ENCODE measurements at regions not wholly inside any gene's neighbourhood (a gene's known extent, or its start where the extent isn't known, plus 50 kb on each side); places are given as distances from the start of the nearest gene placed in this dataset.

- Histone ChIP-seq H3K27me3 (ENCODE audit: control insufficient read depth, insufficient read depth, low read length) (no peaks in the 10 kb centered on the region), H3K27ac (ENCODE audit: low read length) (no peak overlapping the region), H3K4me1 (ENCODE audit: control insufficient read depth, insufficient read depth, low read length) (peaks cover 8% of the 10 kb centered on the region), H3K36me3 (ENCODE audit: control insufficient read depth, insufficient read depth, low read length) (no peaks in the 10 kb centered on the region), H3K4me3 (ENCODE audit: low read length) (no peak overlapping the region), H3K9me3 (ENCODE audit: control insufficient read depth, low read depth, low read length) (no peaks in the 10 kb centered on the region)
- DNase-seq, result no peak
- WGBS (ENCODE audit: insufficient coverage, low lambda C conversion rate), result 100% methylated on average over 2 of the region's 4 CpGs
Measured at GRCh38 chr1:168865850-168866620, 137.0 kb upstream of the DPT start.

GRCh38 chr1:168867941-168868634 lies 139.1 kb upstream of the DPT start:
- DNase-seq, result no peak
- H3K36me3 ChIP-seq (ENCODE audit: control insufficient read depth, insufficient read depth, low read length), result no peaks in the 10 kb centered on the region
- no peak overlapping the region for H3K4me3 ChIP-seq (ENCODE audit: low read length)
- no peaks in the 10 kb centered on the region for H3K4me1 ChIP-seq (ENCODE audit: control insufficient read depth, insufficient read depth, low read length)
- H3K9me3 ChIP-seq (ENCODE audit: control insufficient read depth, low read depth, low read length), result peaks cover 2% of the 10 kb centered on the region
- WGBS (ENCODE audit: insufficient coverage, low lambda C conversion rate), result 90% methylated on average over 2 of the region's 4 CpGs
- no peak overlapping the region for H3K27ac ChIP-seq (ENCODE audit: low read length)
- H3K27me3 ChIP-seq (ENCODE audit: control insufficient read depth, insufficient read depth, low read length), result no peaks in the 10 kb centered on the region

GRCh38 chr1:168871531-168871930 lies 142.5 kb upstream of the DPT start:
- H3K27me3 ChIP-seq (ENCODE audit: control insufficient read depth, insufficient read depth, low read length), result no peaks in the 10 kb centered on the region
- WGBS (ENCODE audit: insufficient coverage, low lambda C conversion rate), result 100% methylated on average over 1 of the region's 1 CpG
- no peak overlapping the region for H3K27ac ChIP-seq (ENCODE audit: low read length)
- H3K4me3 ChIP-seq (ENCODE audit: low read length), result no peak overlapping the region
- H3K9me3 ChIP-seq (ENCODE audit: control insufficient read depth, low read depth, low read length), result peaks cover 2% of the 10 kb centered on the region
- no peaks in the 10 kb centered on the region for H3K36me3 ChIP-seq (ENCODE audit: control insufficient read depth, insufficient read depth, low read length)
- H3K4me1 ChIP-seq (ENCODE audit: control insufficient read depth, insufficient read depth, low read length), result peaks cover 2% of the 10 kb centered on the region
- DNase-seq, result no peak

GRCh38 chr1:168875831-168876230 lies 146.8 kb upstream of the DPT start:
- no peak overlapping the region for H3K27ac ChIP-seq (ENCODE audit: low read length)
- H3K36me3 ChIP-seq (ENCODE audit: control insufficient read depth, insufficient read depth, low read length), result no peaks in the 10 kb centered on the region
- WGBS (ENCODE audit: insufficient coverage, low lambda C conversion rate), result no CpG with 5 or more reads among the region's 1 CpG
- DNase-seq, result no peak
- H3K27me3 ChIP-seq (ENCODE audit: control insufficient read depth, insufficient read depth, low read length), result no peaks in the 10 kb centered on the region
- H3K4me1 ChIP-seq (ENCODE audit: control insufficient read depth, insufficient read depth, low read length), result peaks cover 9% of the 10 kb centered on the region
- H3K4me3 ChIP-seq (ENCODE audit: low read length), result no peak overlapping the region
- H3K9me3 ChIP-seq (ENCODE audit: control insufficient read depth, low read depth, low read length), result peaks cover 2% of the 10 kb centered on the region

- Histone ChIP-seq H3K4me3 (ENCODE audit: low read length) (no peak overlapping the region), H3K27me3 (ENCODE audit: control insufficient read depth, insufficient read depth, low read length) (no peaks in the 10 kb centered on the region), H3K27ac (ENCODE audit: low read length) (no peak overlapping the region), H3K9me3 (ENCODE audit: control insufficient read depth, low read depth, low read length) (peaks cover 2% of the 10 kb centered on the region), H3K4me1 (ENCODE audit: control insufficient read depth, insufficient read depth, low read length) (peaks cover 11% of the 10 kb centered on the region), H3K36me3 (ENCODE audit: control insufficient read depth, insufficient read depth, low read length) (no peaks in the 10 kb centered on the region)
- no peak for DNase-seq
- no CpG with 5 or more reads among the region's 1 CpG for WGBS (ENCODE audit: insufficient coverage, low lambda C conversion rate)
Measured at GRCh38 chr1:168876830-168877229, 147.8 kb upstream of the DPT start.

- peak overlapping the region; percentile 58 for H3K27ac ChIP-seq (ENCODE audit: low read length)
- no peaks in the 10 kb centered on the region for H3K27me3 ChIP-seq (ENCODE audit: control insufficient read depth, insufficient read depth, low read length)
- DNase-seq, result peak in 1 of 2 donors; percentile 52
- no CpG with 5 or more reads among the region's 10 CpGs for WGBS (ENCODE audit: insufficient coverage, low lambda C conversion rate)
- peaks cover 11% of the 10 kb centered on the region for H3K4me1 ChIP-seq (ENCODE audit: control insufficient read depth, insufficient read depth, low read length)
- no peaks in the 10 kb centered on the region for H3K9me3 ChIP-seq (ENCODE audit: control insufficient read depth, low read depth, low read length)
- no peaks in the 10 kb centered on the region for H3K36me3 ChIP-seq (ENCODE audit: control insufficient read depth, insufficient read depth, low read length)
- no peak overlapping the region for H3K4me3 ChIP-seq (ENCODE audit: low read length)
Measured at GRCh38 chr1:168879896-168880734, 151.1 kb upstream of the DPT start.

- WGBS (ENCODE audit: insufficient coverage, low lambda C conversion rate), result no CpG with 5 or more reads among the region's 2 CpGs
- Histone ChIP-seq H3K27me3 (ENCODE audit: control insufficient read depth, insufficient read depth, low read length) (no peaks in the 10 kb centered on the region), H3K4me1 (ENCODE audit: control insufficient read depth, insufficient read depth, low read length) (peaks cover 7% of the 10 kb centered on the region), H3K9me3 (ENCODE audit: control insufficient read depth, low read depth, low read length) (no peaks in the 10 kb centered on the region), H3K4me3 (ENCODE audit: low read length) (no peak overlapping the region), H3K36me3 (ENCODE audit: control insufficient read depth, insufficient read depth, low read length) (no peaks in the 10 kb centered on the region), H3K27ac (ENCODE audit: low read length) (no peak overlapping the region)
- no peak for DNase-seq
Measured at GRCh38 chr1:168881656-168882260, 152.8 kb upstream of the DPT start.

- no CpG with 5 or more reads among the region's 4 CpGs for WGBS (ENCODE audit: insufficient coverage, low lambda C conversion rate)
- DNase-seq, result no peak
- Histone ChIP-seq H3K36me3 (ENCODE audit: control insufficient read depth, insufficient read depth, low read length) (no peaks in the 10 kb centered on the region), H3K27ac (ENCODE audit: low read length) (no peak overlapping the region), H3K9me3 (ENCODE audit: control insufficient read depth, low read depth, low read length) (no peaks in the 10 kb centered on the region), H3K27me3 (ENCODE audit: control insufficient read depth, insufficient read depth, low read length) (no peaks in the 10 kb centered on the region), H3K4me1 (ENCODE audit: control insufficient read depth, insufficient read depth, low read length) (no peaks in the 10 kb centered on the region), H3K4me3 (ENCODE audit: low read length) (no peak overlapping the region)
Measured at GRCh38 chr1:168887381-168887780, 158.4 kb upstream of the DPT start.

GRCh38 chr1:168888418-168888817 lies 159.4 kb upstream of the DPT start:
- Histone ChIP-seq H3K4me1 (ENCODE audit: control insufficient read depth, insufficient read depth, low read length) (no peaks in the 10 kb centered on the region), H3K36me3 (ENCODE audit: control insufficient read depth, insufficient read depth, low read length) (no peaks in the 10 kb centered on the region), H3K27ac (ENCODE audit: low read length) (no peak overlapping the region), H3K4me3 (ENCODE audit: low read length) (no peak overlapping the region), H3K27me3 (ENCODE audit: control insufficient read depth, insufficient read depth, low read length) (no peaks in the 10 kb centered on the region), H3K9me3 (ENCODE audit: control insufficient read depth, low read depth, low read length) (no peaks in the 10 kb centered on the region)
- WGBS (ENCODE audit: insufficient coverage, low lambda C conversion rate), result no CpG with 5 or more reads among the region's 2 CpGs
- no peak for DNase-seq

GRCh38 chr1:168892931-168893330 lies 163.9 kb upstream of the DPT start:
- no peaks in the 10 kb centered on the region for H3K4me1 ChIP-seq (ENCODE audit: control insufficient read depth, insufficient read depth, low read length)
- no peak overlapping the region for H3K27ac ChIP-seq (ENCODE audit: low read length)
- no peaks in the 10 kb centered on the region for H3K36me3 ChIP-seq (ENCODE audit: control insufficient read depth, insufficient read depth, low read length)
- WGBS (ENCODE audit: insufficient coverage, low lambda C conversion rate), result 100% methylated on average over 1 of the region's 3 CpGs
- no peak for DNase-seq
- no peaks in the 10 kb centered on the region for H3K27me3 ChIP-seq (ENCODE audit: control insufficient read depth, insufficient read depth, low read length)
- H3K4me3 ChIP-seq (ENCODE audit: low read length), result no peak overlapping the region
- no peaks in the 10 kb centered on the region for H3K9me3 ChIP-seq (ENCODE audit: control insufficient read depth, low read depth, low read length)

Data from large intestine (tissue), 3 donors.